ENCODE measurements at regions not wholly inside any gene's neighbourhood (a gene's known extent, or its start where the extent isn't known, plus 50 kb on each side); places are given as distances from the start of the nearest gene placed in this dataset.
"Not testable (repeated sequence)": the region's sequence is repeated elsewhere in the genome, so short reads cannot be mapped to it uniquely, and the experiment has no call there.

DNA sequence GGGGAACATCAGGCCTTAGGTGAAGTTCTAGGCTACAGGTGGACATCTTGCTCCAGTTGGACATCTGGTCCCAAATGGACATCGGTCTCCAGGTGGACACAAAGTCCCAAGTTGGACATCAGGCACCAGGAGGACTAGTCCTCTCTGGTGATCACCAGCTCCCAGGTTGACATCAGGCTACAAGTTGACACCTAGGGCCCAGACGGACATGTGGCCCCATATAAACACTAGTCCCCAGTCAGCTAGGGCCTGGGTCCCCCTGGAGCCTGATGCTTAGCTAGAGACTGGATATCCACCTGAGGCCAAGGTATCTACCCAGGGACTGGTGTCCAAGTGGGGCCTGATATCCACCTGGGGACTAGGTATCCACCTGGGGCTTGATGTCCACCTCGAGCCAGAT lies 75.8 kb upstream of the ZNF337 start:
- DNase-seq: not testable (repeated sequence)

GRCh38 chr20:25771818-25772217 lies 75.2 kb upstream of the ZNF337 start:
- DNase-seq: not testable (repeated sequence)

GRCh38 chr20:25761596-25761995 lies 64.9 kb upstream of the ZNF337 start:
- no peak for DNase-seq

DNA sequence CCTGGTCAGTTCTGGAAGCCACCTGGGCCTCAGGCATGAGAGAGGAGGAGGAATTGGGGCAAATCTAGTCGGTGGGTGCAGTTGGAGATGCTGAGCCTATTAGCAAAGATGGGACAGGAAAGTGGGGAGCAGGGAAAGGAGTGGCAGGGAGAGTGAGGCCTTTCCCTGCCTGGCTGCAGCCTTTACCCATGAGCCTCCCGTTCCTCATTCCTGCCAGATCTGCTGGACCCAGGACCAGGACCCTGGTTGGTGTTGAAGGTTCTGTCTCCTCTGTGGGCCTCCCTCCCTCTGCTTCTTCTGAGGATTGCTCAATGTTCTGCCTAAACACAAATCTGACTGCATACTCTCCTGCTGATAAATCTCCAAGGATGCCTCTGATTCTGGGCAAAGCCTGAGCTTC lies 64.4 kb upstream of the ZNF337 start:
- DNase-seq: not testable (repeated sequence)

DNA sequence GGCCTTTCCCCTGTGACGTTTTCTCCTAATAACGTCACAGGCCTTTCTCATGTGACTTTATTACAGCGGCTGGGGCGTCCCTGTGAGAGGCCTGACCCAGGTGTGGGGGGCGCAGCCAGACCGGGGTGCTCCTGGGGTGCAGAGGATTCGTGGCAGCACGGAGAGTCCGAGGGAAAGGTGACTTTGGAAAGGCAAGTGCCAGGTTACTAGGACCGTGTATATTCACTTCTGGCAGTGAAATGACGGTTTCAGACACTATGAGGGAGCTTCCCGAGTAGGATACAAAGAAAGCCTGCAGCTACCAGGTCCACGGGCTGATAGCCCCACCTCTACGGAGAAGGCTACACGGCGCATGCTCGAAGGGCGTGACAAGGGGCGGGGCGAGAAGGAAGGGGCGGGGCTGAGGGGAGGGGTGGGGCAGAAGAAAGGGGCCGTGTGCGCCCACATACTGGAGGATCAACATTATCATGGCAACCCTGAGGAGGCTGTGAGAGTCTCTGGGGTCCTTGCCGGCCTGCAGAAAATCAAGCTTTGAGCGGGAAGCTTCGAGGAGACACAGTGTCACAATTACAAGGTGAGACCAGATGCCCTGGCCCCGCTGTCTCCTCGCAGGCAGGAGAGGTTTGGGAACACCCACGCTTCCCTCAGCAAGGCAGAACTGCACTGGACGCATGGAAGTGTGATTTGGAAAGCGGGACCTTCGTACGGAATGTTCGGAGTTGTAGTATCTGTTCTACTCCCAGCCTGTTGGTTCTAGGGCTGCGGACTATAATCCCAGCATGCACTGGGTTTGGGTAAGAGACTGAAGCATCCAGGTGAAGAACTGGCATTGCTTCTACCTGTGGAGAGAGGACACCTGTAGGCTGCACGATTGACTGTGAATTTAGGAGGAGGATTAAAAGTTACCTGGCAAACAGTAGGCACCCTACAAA lies 54.4 kb upstream of the ZNF337 start:
- DNase-seq: no peak

- no peak for DNase-seq
Observed at GRCh38 chr20:25750220-25750764, 53.6 kb upstream of the ZNF337 start.

DNA sequence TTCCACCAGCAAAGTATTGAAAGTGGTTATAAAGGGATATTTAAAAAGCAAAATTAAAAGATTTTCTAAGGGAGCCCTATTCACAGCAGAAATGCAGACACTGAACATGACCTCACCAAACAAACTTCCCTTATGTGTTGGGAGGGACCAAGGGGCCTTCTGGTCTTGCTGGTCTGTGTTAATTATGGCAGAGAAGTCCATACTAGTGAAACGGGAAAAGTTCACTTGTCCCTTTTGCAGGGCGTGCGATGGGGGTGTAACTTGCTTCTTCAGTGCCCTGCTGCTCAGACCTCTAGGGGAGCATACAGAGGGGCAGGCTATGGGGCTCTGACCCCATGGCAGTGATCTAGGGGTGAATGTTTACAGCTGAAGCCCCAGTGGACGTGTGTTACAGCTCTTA lies 53.0 kb upstream of the ZNF337 start:
- DNase-seq: no peak

All from NCI-H1417 treated with DMSO at 0.1 percent for 48 hours (cell line).